ENCODE measurements at regions not wholly inside any gene's neighbourhood (a gene's known extent, or its start where the extent isn't known, plus 50 kb on each side); places are given as distances from the start of the nearest gene placed in this dataset.

GRCh38 chr14:106821119-106821518, 1294.7 kb downstream of the TMEM121 start:
- no peak overlapping the region for H3K9ac ChIP-seq (ENCODE audit: low read depth in 1 of 2, low read length in 2 of 2)
- H3K27ac ChIP-seq (ENCODE audit: low read depth in 1 of 2, low read length in 2 of 2): no peak overlapping the region
- H3K4me1 ChIP-seq (ENCODE audit: control insufficient read depth in 4 of 4, insufficient read depth in 4 of 4, low read length in 3 of 4): no peaks in the 10 kb centered on the region
- H3K4me3 ChIP-seq (ENCODE audit: low read depth in 1 of 3, low read length in 3 of 3): no peak overlapping the region
- H3K9me3 ChIP-seq (ENCODE audit: control insufficient read depth in 4 of 4, low read length in 3 of 4): no peaks in the 10 kb centered on the region
- no peak for TF ChIP-seq GABPA (IDR thresholded peaks at IDR 0.05 in 1 of 2, conservative IDR thresholded peaks at IDR 0.05 in 1 of 2)
- no peak for TF ChIP-seq TAF1 (conservative IDR thresholded peaks at IDR 0.05)
- TF ChIP-seq SP1 (IDR thresholded peaks at IDR 0.05): no peak
- no peak for TF ChIP-seq HNF4A (conservative IDR thresholded peaks at IDR 0.05)
- TF ChIP-seq CTCF (IDR thresholded peaks at IDR 0.05; ENCODE audit: low read depth, low read length, missing input control): no peak
- no peak for TF ChIP-seq FOXA2 (IDR thresholded peaks at IDR 0.05)
- no peak for TF ChIP-seq ATF3 (IDR thresholded peaks at IDR 0.05)
- no peak for TF ChIP-seq RAD21 (IDR thresholded peaks at IDR 0.05)
- no peak for TF ChIP-seq FOXA1 (IDR thresholded peaks at IDR 0.05)
- no peak for TF ChIP-seq JUND (IDR thresholded peaks at IDR 0.05)
- no peak for TF ChIP-seq RXRA (IDR thresholded peaks at IDR 0.05)
- no peak for TF ChIP-seq NR2F2 (IDR thresholded peaks at IDR 0.05)
- no peak for TF ChIP-seq REST (IDR thresholded peaks at IDR 0.05)
- TF ChIP-seq EGR1 (IDR thresholded peaks at IDR 0.05; ENCODE audit: low read depth in 2 of 2): no peak
- TF ChIP-seq ZBTB33 (IDR thresholded peaks at IDR 0.05): no peak
- no peak for TF ChIP-seq HNF4G (IDR thresholded peaks at IDR 0.05)
- no peak for TF ChIP-seq MAX (IDR thresholded peaks at IDR 0.05)
- no peak for TF ChIP-seq YY1 (IDR thresholded peaks at IDR 0.05)
- no peak for DNase-seq (ENCODE audit: low spot score)
- peaks cover 0 to 5% (median 0%) of the 10 kb centered on the region in 4 donors for H3K27me3 ChIP-seq (ENCODE audit: control insufficient read depth in 4 of 4, insufficient read depth in 4 of 4, low read length in 3 of 4)
- no peaks in the 10 kb centered on the region for H3K36me3 ChIP-seq (ENCODE audit: control insufficient read depth in 4 of 4, insufficient read depth in 3 of 4, low read depth in 1 of 4, low read length in 3 of 4)
